Keratinocyte (primary cell): ENCODE measurements at regions not wholly inside any gene's neighbourhood (a gene's known extent, or its start where the extent isn't known, plus 50 kb on each side); places are given as distances from the start of the nearest gene placed in this dataset.

Experiments used
- CTCF ChIP-seq, 3 experiments: IDR thresholded peaks in 1 of 3; conservative IDR thresholded peaks in 1 of 3; optimal IDR thresholded peaks in 1 of 3; 2 replicates in 2 of 3; 3 replicates in 1 of 3; pipeline versions ENCODE3 to v1.5.1; 2011; ENCODE audit warnings: low read length in 3 of 3, mild to moderate bottlenecking in 3 of 3, moderate library complexity in 2 of 3, control low read depth in 1 of 3, inconsistent platforms in 1 of 3; ENCODE audit not compliant: insufficient read depth in 2 of 3; ENCODE audit errors: extremely low read depth in 1 of 3
- EZH2 ChIP-seq: IDR thresholded peaks from one replicate; pipeline ENCODE4 v1.6.1; 2012; ENCODE audit warnings: inconsistent platforms, mild to moderate bottlenecking, low read length, moderate library complexity

GRCh38 chr6:95693108-95693507, 115.8 kb downstream of the MANEA start:
- no peak for TF ChIP-seq EZH2
- TF ChIP-seq CTCF (optimal IDR thresholded peaks at IDR 0.05 in 1 of 3, IDR thresholded peaks at IDR 0.05 in 1 of 3, conservative IDR thresholded peaks at IDR 0.05 in 1 of 3; ENCODE audit: extremely low read depth in 1 of 3, insufficient read depth in 2 of 3, low read length in 3 of 3): no peak
